HG02870 (cell line): ENCODE measurements at regions not wholly inside any gene's neighbourhood (a gene's known extent, or its start where the extent isn't known, plus 50 kb on each side); places are given as distances from the start of the nearest gene placed in this dataset.
"Not testable (repeated sequence)": the region's sequence is repeated elsewhere in the genome, so short reads cannot be mapped to it uniquely, and the experiment has no call there.

Experiments
- ATAC-seq: cut with Tn5 transposase; IDR thresholded peaks from one replicate; pipeline ENCODE4 v1.9.1; 2021; ENCODE audit warnings: mild to moderate bottlenecking, moderate library complexity; ENCODE audit not compliant: unreplicated experiment

GRCh38 chr13:61684976-61685681, 269.5 kb upstream of the PCDH20 start:
- ATAC-seq = no peak

GRCh38 chr13:61672756-61673155, 257.1 kb upstream of the PCDH20 start:
- ATAC-seq = no peak

GRCh38 chr13:61670384-61671161, 254.9 kb upstream of the PCDH20 start:
- no peak for ATAC-seq

GRCh38 chr13:61664801-61665705, 249.4 kb upstream of the PCDH20 start:
- ATAC-seq = no peak

- ATAC-seq = no peak
Observed at GRCh38 chr13:61654481-61654880, 238.8 kb upstream of the PCDH20 start.

GRCh38 chr13:61648547-61648946, 232.9 kb upstream of the PCDH20 start:
- no peak for ATAC-seq

GRCh38 chr13:61612192-61612591, 196.5 kb upstream of the PCDH20 start:
- no peak for ATAC-seq

GRCh38 chr13:61608138-61608537, 192.5 kb upstream of the PCDH20 start:
- no peak for ATAC-seq

- no peak for ATAC-seq
Observed at GRCh38 chr13:61600360-61601033, 184.8 kb upstream of the PCDH20 start.

- ATAC-seq = no peak
Observed at GRCh38 chr13:61592489-61592888, 176.8 kb upstream of the PCDH20 start.

GRCh38 chr13:61575973-61576372, 160.3 kb upstream of the PCDH20 start:
- ATAC-seq = no peak

- no peak for ATAC-seq
Observed at GRCh38 chr13:61563645-61564044, 148.0 kb upstream of the PCDH20 start.

GRCh38 chr13:61546911-61547310, 131.3 kb upstream of the PCDH20 start:
- ATAC-seq = no peak

- ATAC-seq = no peak
Observed at GRCh38 chr13:61546413-61546812, 130.8 kb upstream of the PCDH20 start.

- ATAC-seq = no peak
Observed at GRCh38 chr13:61536433-61536832, 120.8 kb upstream of the PCDH20 start.

- no peak for ATAC-seq
Observed at GRCh38 chr13:61531383-61532065, 115.9 kb upstream of the PCDH20 start.

- not testable (repeated sequence) for ATAC-seq
Observed at GRCh38 chr13:61519214-61519613, 103.6 kb upstream of the PCDH20 start.

GRCh38 chr13:61508936-61509335, 93.3 kb upstream of the PCDH20 start:
- ATAC-seq = no peak

GRCh38 chr13:61500176-61500575, 84.5 kb upstream of the PCDH20 start:
- ATAC-seq = no peak

- no peak for ATAC-seq
Observed at GRCh38 chr13:61495648-61496047, 80.0 kb upstream of the PCDH20 start.
